Suprapubic skin (tissue), 3 donors: ENCODE measurements at regions not wholly inside any gene's neighbourhood (a gene's known extent, or its start where the extent isn't known, plus 50 kb on each side); places are given as distances from the start of the nearest gene placed in this dataset.

Experiments
- CTCF ChIP-seq, 2 donors: fragments of 200-600 bp in 1 of 2; fragments of 450-650 bp in 1 of 2; sonication (generic) in 1 of 2; IDR thresholded peaks; one replicate each; pipeline ENCODE4 v1.5.1; 2016 to 2019; ENCODE audit warnings: antibody characterized with exemption in 2 of 2, mild to moderate bottlenecking in 1 of 2, moderate library complexity in 1 of 2
- POLR2A ChIP-seq, 2 donors: fragments of 450-650 bp; IDR thresholded peaks; one replicate each; pipeline ENCODE4 v1.6.1; 2017; ENCODE audit warnings: antibody characterized with exemption in 2 of 2, mild to moderate bottlenecking in 2 of 2, moderate library complexity in 2 of 2

DNA sequence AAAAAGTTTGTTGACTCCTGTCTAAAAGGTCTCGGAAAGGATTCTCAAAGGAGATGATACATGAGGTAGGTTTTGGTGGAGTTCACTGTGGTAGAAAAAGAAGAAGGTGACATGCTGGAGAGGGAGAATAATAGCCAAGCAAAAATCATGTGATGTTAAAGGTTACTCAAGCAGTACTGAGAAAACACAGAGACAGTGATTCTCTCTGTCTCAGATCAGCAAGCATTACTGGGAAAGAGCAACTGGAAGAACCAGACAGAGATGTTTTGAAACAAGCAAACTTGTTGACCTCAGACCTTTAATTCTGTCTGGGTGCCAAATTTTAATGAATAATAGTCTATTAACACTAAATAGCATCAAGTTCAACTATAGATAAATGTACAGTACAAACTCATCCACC is 183.5 kb upstream of the PLEKHG7 start:
- no peak for TF ChIP-seq CTCF (IDR thresholded peaks at IDR 0.05)
- TF ChIP-seq POLR2A (IDR thresholded peaks at IDR 0.05) = no peak
